PC-9 (cell line): ENCODE measurements at regions not wholly inside any gene's neighbourhood (a gene's known extent, or its start where the extent isn't known, plus 50 kb on each side); places are given as distances from the start of the nearest gene placed in this dataset.

Experiments used
- BruUV-seq: library from RNA; stranded (reverse); fragments of 400-500 nt; replicated peaks from 2 replicates; lab custom pipeline; 2021; lab: Mats Ljungman, UMichigan
- CTCF ChIA-PET: fragments of 300-600 bp; sonication (Branson Sonifier 250); formaldehyde crosslinking; loops from one replicate; lab custom pipeline; 2022; ENCODE audit warnings: antibody characterized with exemption; lab: Charles Lee
- POLR2A ChIA-PET: fragments of 300-600 bp; sonication (Branson Sonifier 250); formaldehyde crosslinking; loops from one replicate; lab custom pipeline; 2022; ENCODE audit warnings: antibody characterized with exemption; ENCODE audit not compliant: unreplicated experiment; lab: Charles Lee
- DNase-seq, 2 experiments: peaks; one replicate each; pipeline versions ENCODE4 v3.0.0 to v3.0.0-alpha.2; 2015 to 2022; ENCODE audit warnings: mixed read lengths in 1 of 2
- H2AFZ ChIP-seq: fragments of 200-600 bp; sonication (generic); 2 replicates; pipeline ENCODE4 v1.8.1; 2017; ENCODE audit warnings: antibody characterized with exemption
- H3F3A ChIP-seq: fragments of 200-600 bp; sonication (generic); 2 replicates; pipeline ENCODE4 v1.8.1; 2017; ENCODE audit warnings: antibody characterized with exemption, mild to moderate bottlenecking, low read depth; ENCODE audit not compliant: insufficient read depth
- H3K27ac ChIP-seq: fragments of 200-600 bp; sonication (generic); 2 replicates; pipeline ENCODE4 v1.6.1; 2016; ENCODE audit warnings: mixed run types
- H3K27me3 ChIP-seq: fragments of 200-600 bp; sonication (generic); 2 replicates; pipeline ENCODE4 v1.6.1; 2016; ENCODE audit warnings: low read depth, mixed run types; ENCODE audit not compliant: insufficient read depth
- H3K36me3 ChIP-seq: fragments of 200-600 bp; sonication (generic); 2 replicates; pipeline ENCODE4 v1.6.1; 2016; ENCODE audit warnings: low read depth, mixed run types
- H3K4me1 ChIP-seq: fragments of 200-600 bp; sonication (generic); replicated peaks from 2 replicates; pipeline ENCODE4 v1.6.1; 2016; ENCODE audit warnings: mixed run types; ENCODE audit not compliant: insufficient read depth
- H3K4me2 ChIP-seq: fragments of 200-600 bp; sonication (generic); 2 replicates; pipeline ENCODE4 v1.6.1; 2017; ENCODE audit warnings: mixed run types
- H3K4me3 ChIP-seq: fragments of 200-600 bp; sonication (generic); 2 replicates; pipeline ENCODE4 v1.6.1; 2016; ENCODE audit warnings: mixed run types
- H3K79me2 ChIP-seq: fragments of 200-600 bp; sonication (generic); 2 replicates; pipeline ENCODE4 v1.6.1; 2017; ENCODE audit warnings: low read depth, mixed run types
- H3K9me2 ChIP-seq: fragments of 200-600 bp; sonication (generic); 2 replicates; pipeline ENCODE4 v1.8.1; 2017; ENCODE audit warnings: mild to moderate bottlenecking; ENCODE audit not compliant: insufficient read depth
- H3K9me3 ChIP-seq: fragments of 200-600 bp; sonication (generic); 2 replicates; pipeline ENCODE4 v1.8.1; 2016; ENCODE audit warnings: low read depth; ENCODE audit not compliant: insufficient read depth
- H4K20me1 ChIP-seq: fragments of 200-600 bp; sonication (generic); 2 replicates; pipeline ENCODE4 v1.8.1; 2017; ENCODE audit not compliant: insufficient read depth
- CTCF ChIP-seq: fragments of 200-600 bp; sonication (generic); conservative IDR thresholded peaks from 2 replicates; pipeline ENCODE4 v1.6.1; 2017; ENCODE audit warnings: mixed run types, antibody characterized with exemption, mild to moderate bottlenecking, moderate library complexity
- EZH2 ChIP-seq: fragments of 200-600 bp; sonication (generic); IDR thresholded peaks from 2 replicates; pipeline ENCODE4 v1.8.0; 2017; ENCODE audit warnings: antibody characterized with exemption, low read depth
- intact Hi-C: fragments of 100-400 bp; cut with micrococcal nuclease; formaldehyde crosslinking; loops from one replicate; pipeline ENCODE4 v1.10.0; 2022; ENCODE audit not compliant: unreplicated experiment

- ChIA-PET CTCF (no interaction called here), POLR2A (no interaction called here)
- Histone ChIP-seq H3K36me3 (no peaks in the 10 kb centered on the region), H4K20me1 (no peaks in the 10 kb centered on the region), H2AFZ (no peak overlapping the region), H3K9me2 (0 out of 2 replicates have a peak, but pooled peaks cover under 1% of the 10 kb centered on the region), H3F3A (no peaks in the 10 kb centered on the region), H3K79me2 (no peaks in the 10 kb centered on the region), H3K27ac (no peak overlapping the region), H3K27me3 (no peaks in the 10 kb centered on the region), H3K4me1 (no peaks in the 10 kb centered on the region), H3K4me3 (no peak overlapping the region), H3K4me2 (no peak overlapping the region), H3K9me3 (peaks cover 4% of the 10 kb centered on the region; the same call in 1 of the 2 replicates)
- intact Hi-C loops, result no loop called here
- TF ChIP-seq CTCF (no peak), EZH2 (no peak)
- no peak for DNase-seq
- no TSS peak for BruUV-seq
These were observed 75.1 kb upstream of the OSTN start for GRCh38 chr3:191123946-191124345.

DNA sequence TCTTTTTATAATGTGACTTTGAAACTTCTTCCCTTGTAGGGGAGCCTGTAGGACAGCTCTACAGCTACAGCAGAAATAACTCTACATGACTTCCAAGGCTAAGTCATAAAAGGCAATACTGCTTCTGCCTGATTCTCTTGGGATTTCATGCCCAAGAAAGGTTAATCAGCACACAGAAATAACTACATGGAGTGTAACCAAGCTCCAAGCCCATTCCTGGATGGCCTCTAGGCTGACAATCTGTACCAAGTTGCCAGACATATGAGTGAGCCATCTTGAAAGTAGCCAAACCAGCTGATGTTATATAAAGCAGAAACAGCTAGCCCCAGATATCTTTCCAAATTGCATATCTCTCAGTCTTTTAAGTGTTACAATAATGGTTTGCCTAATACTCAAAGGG is 75.8 kb upstream of the OSTN start:
- no peak for DNase-seq
- TF ChIP-seq CTCF (no peak), EZH2 (no peak)
- peaks cover 4% of the 10 kb centered on the region; the same call in 1 of the 2 replicates for H3K9me3 ChIP-seq
- H2AFZ ChIP-seq, result no peak overlapping the region
- H3F3A ChIP-seq, result no peaks in the 10 kb centered on the region
- ChIA-PET POLR2A (no interaction called here), CTCF (no interaction called here)
- no peaks in the 10 kb centered on the region for H4K20me1 ChIP-seq
- no peak overlapping the region for H3K4me3 ChIP-seq
- no peaks in the 10 kb centered on the region for H3K79me2 ChIP-seq
- no TSS peak for BruUV-seq
- H3K36me3 ChIP-seq, result no peaks in the 10 kb centered on the region
- no peak overlapping the region for H3K4me2 ChIP-seq
- H3K27me3 ChIP-seq, result no peaks in the 10 kb centered on the region
- intact Hi-C loops, result no loop called here
- no peak overlapping the region for H3K27ac ChIP-seq
- peaks cover 5% of the 10 kb centered on the region; the same call in 1 of the 2 replicates for H3K9me2 ChIP-seq
- H3K4me1 ChIP-seq, result no peaks in the 10 kb centered on the region

DNA sequence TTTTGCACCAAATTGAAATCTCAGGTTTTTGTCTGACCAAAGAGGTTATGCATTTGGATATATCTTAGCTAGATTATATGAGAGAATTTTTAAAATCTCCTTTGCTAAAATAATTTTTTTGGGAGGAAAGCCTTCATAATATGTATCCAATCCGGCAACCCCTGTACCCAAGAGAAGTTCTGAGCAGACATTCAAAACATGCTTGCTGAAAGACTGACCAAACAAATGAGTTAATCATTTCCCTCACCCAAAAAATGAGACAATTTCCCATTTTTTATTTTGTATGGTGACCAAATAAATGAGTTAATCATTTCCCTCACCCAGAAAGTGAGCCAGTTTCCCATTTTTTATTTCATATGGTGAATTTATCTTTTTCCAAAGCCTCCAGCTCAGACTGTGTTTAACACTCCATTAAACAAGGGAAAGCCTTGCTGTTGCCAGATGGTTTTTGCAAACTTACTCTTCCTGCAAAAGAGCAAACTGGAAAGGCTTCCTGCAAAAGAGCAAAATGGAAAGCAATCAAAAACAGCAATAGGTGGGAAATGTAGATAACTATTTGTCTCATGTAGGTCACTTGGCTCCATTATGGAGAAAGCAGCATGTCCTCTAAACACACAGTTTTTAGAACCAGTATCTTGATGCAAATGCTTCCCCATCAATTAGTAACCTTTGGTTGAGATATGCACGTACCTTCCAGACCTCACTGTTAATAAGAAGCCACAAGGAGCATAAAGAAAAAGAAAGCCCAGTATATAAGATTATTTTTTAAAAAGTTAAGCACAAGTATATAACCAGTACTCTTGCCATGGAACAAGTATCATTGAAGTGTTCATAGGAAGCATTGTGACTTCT is 78.4 kb upstream of the OSTN start:
- Histone ChIP-seq H3K9me2 (peaks cover 5% of the 10 kb centered on the region; the same call in 1 of the 2 replicates), H3K36me3 (no peaks in the 10 kb centered on the region), H3K9me3 (peaks cover 4% of the 10 kb centered on the region; the same call in 1 of the 2 replicates), H3K4me3 (no peak overlapping the region), H3K27ac (no peak overlapping the region), H3F3A (no peaks in the 10 kb centered on the region), H3K27me3 (no peaks in the 10 kb centered on the region), H3K4me2 (no peak overlapping the region), H3K4me1 (no peaks in the 10 kb centered on the region), H4K20me1 (no peaks in the 10 kb centered on the region), H3K79me2 (no peaks in the 10 kb centered on the region), H2AFZ (no peak overlapping the region)
- CTCF ChIA-PET, result no interaction called here
- intact Hi-C loops, result no loop called here
- no peak for DNase-seq
- POLR2A ChIA-PET, result no interaction called here
- no TSS peak for BruUV-seq
- TF ChIP-seq CTCF (no peak), EZH2 (no peak)
